ENCODE measurements at regions not wholly inside any gene's neighbourhood (a gene's known extent, or its start where the extent isn't known, plus 50 kb on each side); places are given as distances from the start of the nearest gene placed in this dataset.

DNA sequence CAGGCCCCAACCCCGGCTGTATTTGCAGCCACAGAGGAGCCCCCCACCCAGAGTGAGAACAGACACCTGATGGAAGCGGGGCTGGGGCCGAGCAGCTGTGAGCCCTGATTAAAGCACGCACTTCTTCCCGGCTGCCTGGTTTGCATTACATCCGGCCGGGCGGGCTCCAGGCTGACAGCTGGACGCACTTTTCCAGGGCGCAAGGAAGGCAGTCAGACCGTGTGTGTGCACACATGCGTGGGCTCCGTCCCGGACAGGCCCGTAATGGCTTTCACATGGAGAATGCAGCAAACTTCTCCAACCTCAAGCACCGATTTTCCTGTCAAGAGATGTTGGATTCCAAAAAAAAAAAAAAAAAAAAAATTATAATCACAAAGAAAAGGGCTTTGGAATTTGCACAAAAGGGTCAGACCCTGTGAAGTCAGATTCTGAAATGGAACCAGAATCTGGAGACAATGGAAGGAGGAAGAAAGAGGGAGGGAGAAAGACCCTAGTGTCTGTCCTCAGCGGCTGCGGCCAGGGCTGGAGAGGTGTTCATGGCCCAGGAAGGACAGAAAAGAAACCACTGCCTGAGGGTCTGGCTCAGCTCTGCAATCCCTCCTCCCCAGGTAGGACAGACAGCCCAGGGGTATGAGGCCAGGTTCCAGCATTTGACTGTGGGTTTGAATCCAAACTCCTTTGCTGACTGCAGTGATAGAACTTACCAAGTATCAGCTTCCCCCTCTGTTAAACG is 365.5 kb downstream of the MN1 start:
- FAIRE-seq (no peak), DNase-seq (peak in 1 of 2 donors; percentile 31)
- peaks cover 0 to 25% (median 2%) of the 10 kb centered on the region in 3 donors for H3K4me1 ChIP-seq (ENCODE audit: control insufficient read depth in 3 of 3, insufficient read depth in 2 of 3, low read depth in 1 of 3, low read length in 2 of 3)

DNA sequence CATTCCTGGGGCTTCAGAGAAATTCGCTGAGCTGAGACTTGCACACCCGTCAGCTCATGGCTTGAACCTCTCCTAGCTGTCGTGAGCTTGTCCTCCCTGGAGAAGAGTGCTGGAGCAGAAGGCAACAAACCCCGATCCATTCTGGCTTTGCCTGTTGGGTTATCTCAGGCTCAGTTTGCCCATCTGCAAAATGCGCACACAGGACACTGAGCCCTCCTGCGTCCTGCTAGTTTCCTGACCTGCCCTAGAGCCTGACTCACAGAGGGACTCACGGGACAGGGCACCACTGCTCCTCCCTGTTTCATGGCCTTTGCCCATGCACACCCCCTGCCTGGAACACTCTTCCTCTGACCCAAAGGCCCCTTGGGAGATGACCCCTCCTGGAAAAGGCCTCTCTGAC is 365.0 kb downstream of the MN1 start:
- Histone ChIP-seq H3K4me1 (ENCODE audit: control insufficient read depth in 3 of 3, insufficient read depth in 2 of 3, low read depth in 1 of 3, low read length in 2 of 3) (peaks cover 0 to 25% (median 2%) of the 10 kb centered on the region in 3 donors), H3K36me3 (ENCODE audit: control insufficient read depth in 3 of 3, insufficient read depth in 2 of 3, low read depth in 1 of 3, low read length in 3 of 3) (no peaks in the 10 kb centered on the region), H3K4me3 (ENCODE audit: low read depth in 1 of 3, low read length in 3 of 3) (no peak overlapping the region), H3K27me3 (ENCODE audit: control insufficient read depth in 3 of 3, insufficient read depth in 3 of 3, low read length in 3 of 3) (no peaks in the 10 kb centered on the region), H3K9me3 (ENCODE audit: control insufficient read depth in 2 of 2, insufficient read depth in 1 of 2, low read depth in 1 of 2, low read length in 1 of 2) (peaks cover 0 to 9% of the 10 kb centered on the region in 2 donors), H3K27ac (ENCODE audit: low read depth in 1 of 3, low read length in 2 of 3) (peak overlapping the region in 1 of 3 donors; percentile 47)
- no peak for FAIRE-seq
- DNase-seq = no peak
- WGBS, 3 donors = 79 to 87% (median 84%) methylated on average over 7 of the region's 7 CpGs

More for the DNA sequence above, 365.5 kb downstream of the MN1 start:
- Histone ChIP-seq H3K27me3 (ENCODE audit: control insufficient read depth in 3 of 3, insufficient read depth in 3 of 3, low read length in 3 of 3) (no peaks in the 10 kb centered on the region), H3K4me3 (ENCODE audit: low read depth in 1 of 3, low read length in 3 of 3) (no peak overlapping the region), H3K36me3 (ENCODE audit: control insufficient read depth in 3 of 3, insufficient read depth in 2 of 3, low read depth in 1 of 3, low read length in 3 of 3) (no peaks in the 10 kb centered on the region), H3K27ac (ENCODE audit: low read depth in 1 of 3, low read length in 2 of 3) (peak overlapping the region in 1 of 3 donors; percentile 47), H3K9me3 (ENCODE audit: control insufficient read depth in 2 of 2, insufficient read depth in 1 of 2, low read depth in 1 of 2, low read length in 1 of 2) (peaks cover 0 to 13% of the 10 kb centered on the region in 2 donors)
- 52 to 74% (median 69%) methylated on average over 19 of the region's 19 CpGs for WGBS, 3 donors

GRCh38 chr22:27437570-27437969 is 364.0 kb downstream of the MN1 start:
- Histone ChIP-seq H3K9me3 (ENCODE audit: control insufficient read depth in 2 of 2, insufficient read depth in 1 of 2, low read depth in 1 of 2, low read length in 1 of 2) (no peaks in the 10 kb centered on the region), H3K4me1 (ENCODE audit: control insufficient read depth in 3 of 3, insufficient read depth in 2 of 3, low read depth in 1 of 3, low read length in 2 of 3) (peaks cover 0 to 24% (median 2%) of the 10 kb centered on the region in 3 donors), H3K27me3 (ENCODE audit: control insufficient read depth in 3 of 3, insufficient read depth in 3 of 3, low read length in 3 of 3) (peaks cover 0 to 4% (median 0%) of the 10 kb centered on the region in 3 donors), H3K4me3 (ENCODE audit: low read depth in 1 of 3, low read length in 3 of 3) (no peak overlapping the region), H3K27ac (ENCODE audit: low read depth in 1 of 3, low read length in 2 of 3) (no peak overlapping the region), H3K36me3 (ENCODE audit: control insufficient read depth in 3 of 3, insufficient read depth in 2 of 3, low read depth in 1 of 3, low read length in 3 of 3) (no peaks in the 10 kb centered on the region)
- no peak for DNase-seq
- WGBS, 3 donors = 82 to 93% (median 91%) methylated on average over 4 of the region's 4 CpGs
- no peak for FAIRE-seq

DNA sequence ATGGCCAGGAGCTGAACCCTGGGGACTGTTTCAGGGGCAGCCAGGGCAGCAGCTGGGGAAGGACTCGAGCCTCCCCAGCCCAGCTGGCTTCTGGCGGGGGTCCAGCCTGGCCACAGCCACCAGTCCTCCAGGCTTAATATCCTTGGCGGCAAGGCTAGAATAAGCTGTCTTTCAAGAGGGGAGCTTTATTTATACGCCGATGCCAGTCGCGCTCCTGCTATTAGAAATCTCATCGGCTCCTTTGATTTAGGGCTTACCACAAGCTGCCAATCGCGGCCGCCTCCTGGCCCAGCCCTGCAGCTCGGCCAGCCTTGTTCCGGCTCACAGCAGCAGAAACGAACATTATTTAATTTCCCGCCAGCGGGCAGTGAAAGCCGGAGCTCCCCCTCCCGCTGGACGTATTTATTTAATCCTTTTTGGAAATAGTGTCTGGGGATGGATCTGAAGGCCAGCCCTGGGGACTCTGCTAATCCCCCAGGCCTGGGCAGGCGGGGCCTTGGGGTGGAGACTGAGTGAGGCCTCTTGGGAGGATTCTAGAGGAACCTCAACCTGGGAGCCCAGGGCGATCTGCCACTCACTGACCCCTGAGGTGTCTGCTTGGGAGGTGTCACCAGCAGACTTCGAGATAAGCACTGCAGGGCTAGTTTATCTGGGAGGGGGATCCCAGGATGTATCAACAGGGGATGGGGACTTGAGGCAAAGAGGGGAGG is 363.1 kb downstream of the MN1 start:
- no peaks in the 10 kb centered on the region for H3K9me3 ChIP-seq (ENCODE audit: control insufficient read depth in 2 of 2, insufficient read depth in 1 of 2, low read depth in 1 of 2, low read length in 1 of 2)
- no peaks in the 10 kb centered on the region for H3K36me3 ChIP-seq (ENCODE audit: control insufficient read depth in 3 of 3, insufficient read depth in 2 of 3, low read depth in 1 of 3, low read length in 3 of 3)
- peaks cover 0 to 15% (median 2%) of the 10 kb centered on the region in 3 donors for H3K4me1 ChIP-seq (ENCODE audit: control insufficient read depth in 3 of 3, insufficient read depth in 2 of 3, low read depth in 1 of 3, low read length in 2 of 3)
- FAIRE-seq (no peak), DNase-seq (peak; percentile 9 to 41)
- H3K4me3 ChIP-seq (ENCODE audit: low read depth in 1 of 3, low read length in 3 of 3) = no peak overlapping the region
- peaks cover 0 to 4% (median 0%) of the 10 kb centered on the region in 3 donors for H3K27me3 ChIP-seq (ENCODE audit: control insufficient read depth in 3 of 3, insufficient read depth in 3 of 3, low read length in 3 of 3)
- H3K27ac ChIP-seq (ENCODE audit: low read depth in 1 of 3, low read length in 2 of 3) = no peak overlapping the region
- 11 to 28% (median 27%) methylated on average over 22 of the region's 22 CpGs for WGBS, 3 donors

GRCh38 chr22:27439131-27439530 is 362.4 kb downstream of the MN1 start:
- Histone ChIP-seq H3K27ac (ENCODE audit: low read depth in 1 of 3, low read length in 2 of 3) (no peak overlapping the region), H3K27me3 (ENCODE audit: control insufficient read depth in 3 of 3, insufficient read depth in 3 of 3, low read length in 3 of 3) (peaks cover 0 to 4% (median 0%) of the 10 kb centered on the region in 3 donors), H3K36me3 (ENCODE audit: control insufficient read depth in 3 of 3, insufficient read depth in 2 of 3, low read depth in 1 of 3, low read length in 3 of 3) (no peaks in the 10 kb centered on the region), H3K4me1 (ENCODE audit: control insufficient read depth in 3 of 3, insufficient read depth in 2 of 3, low read depth in 1 of 3, low read length in 2 of 3) (peaks cover 0 to 12% (median 2%) of the 10 kb centered on the region in 3 donors), H3K9me3 (ENCODE audit: control insufficient read depth in 2 of 2, insufficient read depth in 1 of 2, low read depth in 1 of 2, low read length in 1 of 2) (no peaks in the 10 kb centered on the region), H3K4me3 (ENCODE audit: low read depth in 1 of 3, low read length in 3 of 3) (no peak overlapping the region)
- WGBS, 3 donors = 66 to 68% (median 68%) methylated on average over 4 of the region's 4 CpGs
- no peak for FAIRE-seq
- DNase-seq = no peak

DNA sequence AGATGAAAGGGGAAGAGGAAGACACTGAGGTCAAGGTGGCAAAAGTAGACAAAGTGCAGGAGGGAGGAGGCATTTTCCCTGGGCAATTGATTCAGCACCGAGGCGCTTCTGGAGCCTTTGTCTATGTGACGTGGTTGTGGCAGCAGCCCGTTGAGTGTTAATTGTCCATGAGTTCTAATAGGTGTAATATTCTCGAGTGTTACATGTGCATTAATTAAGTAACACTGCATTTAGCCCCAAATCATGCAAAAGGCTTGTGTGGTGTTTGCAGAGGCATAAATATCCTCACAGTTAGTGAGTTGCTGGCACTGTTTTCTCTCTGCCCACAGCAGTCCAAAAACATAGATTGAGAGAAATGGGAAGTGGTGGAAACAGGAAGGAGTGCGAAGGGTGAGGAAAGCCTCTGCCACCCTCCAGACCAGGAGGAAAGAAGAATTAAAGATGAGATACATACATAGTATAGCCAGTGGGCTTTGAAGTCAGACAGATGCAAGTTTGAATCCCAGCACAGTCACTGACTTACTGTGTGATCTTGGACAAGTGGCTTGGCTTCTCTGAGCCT is 361.2 kb downstream of the MN1 start:
- 59 to 64% (median 59%) methylated on average over 6 of the region's 6 CpGs for WGBS, 3 donors
- DNase-seq (no peak), FAIRE-seq (no peak)
- H3K27ac ChIP-seq (ENCODE audit: low read depth in 1 of 3, low read length in 2 of 3) = no peak overlapping the region
- no peak overlapping the region for H3K4me3 ChIP-seq (ENCODE audit: low read depth in 1 of 3, low read length in 3 of 3)
- H3K36me3 ChIP-seq (ENCODE audit: control insufficient read depth in 3 of 3, insufficient read depth in 2 of 3, low read depth in 1 of 3, low read length in 3 of 3) = no peaks in the 10 kb centered on the region
- peaks cover 0 to 12% (median 2%) of the 10 kb centered on the region in 3 donors for H3K4me1 ChIP-seq (ENCODE audit: control insufficient read depth in 3 of 3, insufficient read depth in 2 of 3, low read depth in 1 of 3, low read length in 2 of 3)
- no peaks in the 10 kb centered on the region for H3K9me3 ChIP-seq (ENCODE audit: control insufficient read depth in 2 of 2, insufficient read depth in 1 of 2, low read depth in 1 of 2, low read length in 1 of 2)
- H3K27me3 ChIP-seq (ENCODE audit: control insufficient read depth in 3 of 3, insufficient read depth in 3 of 3, low read length in 3 of 3) = peaks cover 0 to 4% (median 0%) of the 10 kb centered on the region in 3 donors

GRCh38 chr22:27441706-27442475 is 359.7 kb downstream of the MN1 start:
- no peaks in the 10 kb centered on the region for H3K9me3 ChIP-seq (ENCODE audit: control insufficient read depth in 2 of 2, insufficient read depth in 1 of 2, low read depth in 1 of 2, low read length in 1 of 2)
- H3K4me3 ChIP-seq (ENCODE audit: low read depth in 1 of 3, low read length in 3 of 3) = no peak overlapping the region
- H3K27ac ChIP-seq (ENCODE audit: low read depth in 1 of 3, low read length in 2 of 3) = no peak overlapping the region
- FAIRE-seq (no peak), DNase-seq (no peak)
- no peaks in the 10 kb centered on the region for H3K36me3 ChIP-seq (ENCODE audit: control insufficient read depth in 3 of 3, insufficient read depth in 2 of 3, low read depth in 1 of 3, low read length in 3 of 3)
- peaks cover 0 to 4% (median 0%) of the 10 kb centered on the region in 3 donors for H3K27me3 ChIP-seq (ENCODE audit: control insufficient read depth in 3 of 3, insufficient read depth in 3 of 3, low read length in 3 of 3)
- H3K4me1 ChIP-seq (ENCODE audit: control insufficient read depth in 3 of 3, insufficient read depth in 2 of 3, low read depth in 1 of 3, low read length in 2 of 3) = peaks cover 0 to 9% (median 0%) of the 10 kb centered on the region in 3 donors
- WGBS, 3 donors = 67 to 81% (median 74%) methylated on average over 22 of the region's 22 CpGs

- FAIRE-seq (no peak), DNase-seq (no peak)
- Histone ChIP-seq H3K36me3 (ENCODE audit: control insufficient read depth in 3 of 3, insufficient read depth in 2 of 3, low read depth in 1 of 3, low read length in 3 of 3) (no peaks in the 10 kb centered on the region), H3K27ac (ENCODE audit: low read depth in 1 of 3, low read length in 2 of 3) (no peak overlapping the region), H3K27me3 (ENCODE audit: control insufficient read depth in 3 of 3, insufficient read depth in 3 of 3, low read length in 3 of 3) (peaks cover 0 to 4% (median 0%) of the 10 kb centered on the region in 3 donors), H3K9me3 (ENCODE audit: control insufficient read depth in 2 of 2, insufficient read depth in 1 of 2, low read depth in 1 of 2, low read length in 1 of 2) (no peaks in the 10 kb centered on the region), H3K4me3 (ENCODE audit: low read depth in 1 of 3, low read length in 3 of 3) (no peak overlapping the region), H3K4me1 (ENCODE audit: control insufficient read depth in 3 of 3, insufficient read depth in 2 of 3, low read depth in 1 of 3, low read length in 2 of 3) (peaks cover 0 to 4% (median 0%) of the 10 kb centered on the region in 3 donors)
- 70 to 83% (median 81%) methylated on average over 7 of the region's 7 CpGs for WGBS, 3 donors
These were observed 358.2 kb downstream of the MN1 start for GRCh38 chr22:27443306-27443705.
